HG03520 (cell line): ENCODE measurements at regions not wholly inside any gene's neighbourhood (a gene's known extent, or its start where the extent isn't known, plus 50 kb on each side); places are given as distances from the start of the nearest gene placed in this dataset.

Experiments
- ATAC-seq: cut with Tn5 transposase; IDR thresholded peaks from one replicate; pipeline ENCODE4 v1.9.1; 2021; ENCODE audit warnings: mild to moderate bottlenecking, moderate library complexity; ENCODE audit not compliant: unreplicated experiment

GRCh38 chr3:168419091-168419490 is 323.4 kb upstream of the GOLIM4 start:
- no peak for ATAC-seq

- ATAC-seq = no peak
These were observed 321.3 kb upstream of the GOLIM4 start for GRCh38 chr3:168417016-168417415.

GRCh38 chr3:168416446-168416845 is 320.7 kb upstream of the GOLIM4 start:
- no peak for ATAC-seq

GRCh38 chr3:168414149-168414548 is 318.4 kb upstream of the GOLIM4 start:
- no peak for ATAC-seq

GRCh38 chr3:168407381-168407780 is 311.7 kb upstream of the GOLIM4 start:
- no peak for ATAC-seq

GRCh38 chr3:168405288-168405687 is 309.6 kb upstream of the GOLIM4 start:
- no peak for ATAC-seq

- ATAC-seq = no peak
These were observed 302.8 kb upstream of the GOLIM4 start for GRCh38 chr3:168398371-168399025.

- no peak for ATAC-seq
These were observed 301.1 kb upstream of the GOLIM4 start for GRCh38 chr3:168396861-168397260.

GRCh38 chr3:168395551-168395950 is 299.8 kb upstream of the GOLIM4 start:
- no peak for ATAC-seq

- ATAC-seq = no peak
These were observed 298.7 kb upstream of the GOLIM4 start for GRCh38 chr3:168394439-168394838.

GRCh38 chr3:168386301-168386700 is 290.6 kb upstream of the GOLIM4 start:
- no peak for ATAC-seq

- no peak for ATAC-seq
These were observed 289.3 kb upstream of the GOLIM4 start for GRCh38 chr3:168384990-168385389.

- ATAC-seq = no peak
These were observed 287.8 kb upstream of the GOLIM4 start for GRCh38 chr3:168383573-168383972.

- ATAC-seq = no peak
These were observed 276.1 kb upstream of the GOLIM4 start for GRCh38 chr3:168371846-168372245.

- no peak for ATAC-seq
These were observed 269.2 kb upstream of the GOLIM4 start for GRCh38 chr3:168364967-168365366.

GRCh38 chr3:168362661-168363247 is 267.0 kb upstream of the GOLIM4 start:
- ATAC-seq = no peak

- ATAC-seq = no peak
These were observed 266.4 kb upstream of the GOLIM4 start for GRCh38 chr3:168362156-168362555.

GRCh38 chr3:168360993-168361392 is 265.3 kb upstream of the GOLIM4 start:
- ATAC-seq = no peak

- no peak for ATAC-seq
These were observed 247.5 kb upstream of the GOLIM4 start for GRCh38 chr3:168342946-168343850.

- ATAC-seq = no peak
These were observed 246.5 kb upstream of the GOLIM4 start for GRCh38 chr3:168341956-168342936.
